Endothelial cell of umbilical vein (primary cell): ENCODE measurements at regions not wholly inside any gene's neighbourhood (a gene's known extent, or its start where the extent isn't known, plus 50 kb on each side); places are given as distances from the start of the nearest gene placed in this dataset.

ENCODE experiments used
- BruUV-seq: library from RNA; stranded (reverse); fragments of 400-500 nt; replicated peaks from 2 replicates; lab custom pipeline; 2021; lab: Mats Ljungman, UMichigan
- CTCF ChIA-PET: fragments of 300-600, 350-600 bp; sonication (Branson Sonifier 250); formaldehyde crosslinking; loops from one replicate; lab custom pipeline; 2021; ENCODE audit warnings: antibody characterized with exemption, inconsistent platforms; lab: Charles Lee
- POLR2A ChIA-PET: fragments of 300-600, 350-600 bp; sonication (Branson Sonifier 250); formaldehyde crosslinking; loops from one replicate; lab custom pipeline; 2021; ENCODE audit warnings: antibody characterized with exemption, inconsistent platforms; lab: Charles Lee
- DNase-seq: peaks from one replicate; pipeline ENCODE4 v3.0.0-alpha.2; 2011; ENCODE audit warnings: low read depth, low spot score
- FAIRE-seq: peaks from 2 replicates; lab custom pipeline; 2011; peaks lifted over from hg19 to GRCh38; lab: Jason Lieb, UNC
- H2AFZ ChIP-seq: 2 replicates; pipeline ENCODE4 v1.6.0; 2012; ENCODE audit warnings: low read depth, low read length, control low read depth, inconsistent platforms
- H3K27ac ChIP-seq: 2 replicates; pipeline ENCODE4 v1.5.1; 2011; ENCODE audit warnings: low read depth, mild to moderate bottlenecking, control low read depth, low read length, moderate library complexity; ENCODE audit not compliant: insufficient read depth
- H3K27me3 ChIP-seq, 2 experiments: 2 replicates each; pipeline versions ENCODE4 v1.6.0 to v1.6.1; 2011; ENCODE audit warnings: low read length in 2 of 2, mixed read lengths in 1 of 2; ENCODE audit not compliant: control insufficient read depth in 2 of 2, insufficient read depth in 2 of 2
- H3K36me3 ChIP-seq, 2 experiments: 2 replicates in 1 of 2; 3 replicates in 1 of 2; pipeline ENCODE4 v1.5.1; 2011; ENCODE audit warnings: low read length in 2 of 2, mild to moderate bottlenecking in 1 of 2, moderate library complexity in 1 of 2; ENCODE audit not compliant: control insufficient read depth in 2 of 2, insufficient read depth in 2 of 2; ENCODE audit errors: extremely low read depth in 1 of 2
- H3K4me1 ChIP-seq: 3 replicates; pipeline ENCODE4 v1.5.1; 2011; ENCODE audit warnings: mild to moderate bottlenecking, low read length; ENCODE audit not compliant: control insufficient read depth, insufficient read depth; ENCODE audit errors: extremely low read depth
- H3K4me2 ChIP-seq: 2 replicates; pipeline ENCODE4 v1.6.1; 2011; ENCODE audit warnings: low read length, control low read depth, mixed read lengths; ENCODE audit not compliant: insufficient read depth
- H3K4me3 ChIP-seq, 3 experiments: fragments of 200-600 bp in 1 of 3; sonication (generic), shearing (Covaris generic) in 1 of 3; replicated peaks in 1 of 3; 2 replicates each; pipeline ENCODE4 v1.5.1; 2011 to 2016; ENCODE audit warnings: control low read depth in 3 of 3, low read length in 3 of 3, mild to moderate bottlenecking in 2 of 3, inconsistent platforms in 1 of 3, low read depth in 1 of 3, moderate library complexity in 1 of 3; ENCODE audit not compliant: insufficient read depth in 1 of 3
- H3K79me2 ChIP-seq: 2 replicates; pipeline ENCODE4 v1.6.0; 2012; ENCODE audit warnings: low read length, inconsistent platforms; ENCODE audit not compliant: control insufficient read depth, insufficient read depth
- H3K9ac ChIP-seq: replicated peaks from 2 replicates; pipeline ENCODE3; 2011; ENCODE audit warnings: low read length, control low read depth; ENCODE audit not compliant: insufficient read depth; ENCODE audit errors: extremely low read depth
- H3K9me1 ChIP-seq: replicated peaks from 3 replicates; pipeline ENCODE4 v1.6.0; 2011; ENCODE audit warnings: mild to moderate bottlenecking, low read length; ENCODE audit not compliant: control insufficient read depth, insufficient read depth; ENCODE audit errors: extremely low read depth
- H3K9me3 ChIP-seq: replicated peaks from 2 replicates; pipeline ENCODE4 v1.5.1; 2012; ENCODE audit warnings: low read length, inconsistent platforms; ENCODE audit not compliant: control insufficient read depth, insufficient read depth
- H4K20me1 ChIP-seq: replicated peaks from 2 replicates; pipeline ENCODE3; 2011; ENCODE audit warnings: mild to moderate bottlenecking, low read length; ENCODE audit not compliant: control insufficient read depth, insufficient read depth; ENCODE audit errors: extremely low read depth
- CTCF ChIP-seq, 2 donors: IDR thresholded peaks; 1 replicate in 1 of 2; 2 replicates in 1 of 2; pipeline ENCODE4 v1.5.1; 2011; ENCODE audit warnings: low read length in 2 of 2, mild to moderate bottlenecking in 2 of 2, moderate library complexity in 2 of 2, control low read depth in 1 of 2, inconsistent platforms in 1 of 2, low read depth in 1 of 2; ENCODE audit not compliant: insufficient read depth in 1 of 2; ENCODE audit errors: extremely low read depth in 1 of 2
- EZH2 ChIP-seq: IDR thresholded peaks from 2 replicates; pipeline ENCODE4 v1.6.1; 2012; ENCODE audit warnings: borderline replicate concordance, low read depth, mild to moderate bottlenecking, moderate library complexity, low read length, inconsistent platforms; ENCODE audit not compliant: severe bottlenecking
- FOS ChIP-seq: IDR thresholded peaks from 2 replicates; pipeline ENCODE4 v1.6.1; 2011; ENCODE audit warnings: mild to moderate bottlenecking, low read length, moderate library complexity, borderline replicate concordance; ENCODE audit not compliant: insufficient read depth
- GATA2 ChIP-seq: IDR thresholded peaks from 2 replicates; pipeline ENCODE4 v1.7.0; 2011; ENCODE audit warnings: low read depth, mild to moderate bottlenecking, moderate library complexity, mixed read lengths, low read length; ENCODE audit not compliant: insufficient read length, insufficient read depth
- POLR2A ChIP-seq: IDR thresholded peaks from 2 replicates; pipeline ENCODE4 v1.6.1; 2012; ENCODE audit warnings: low read depth, mild to moderate bottlenecking, control low read depth, low read length
- POLR2AphosphoS5 ChIP-seq: IDR thresholded peaks from 2 replicates; pipeline ENCODE4 v1.6.1; 2012; ENCODE audit warnings: low read depth, mild to moderate bottlenecking, control low read depth, low read length, moderate library complexity; ENCODE audit not compliant: insufficient read depth
- dilution Hi-C: fragments of 300-500 bp; cut with MboI; formaldehyde crosslinking; loops from one replicate; pipeline ENCODE4 v1.15.0; 2019; ENCODE audit warnings: low sequenced_read_pairs; ENCODE audit not compliant: extremely low pct_ligation_motif_present
- intact Hi-C: fragments of 100-400 bp; cut with micrococcal nuclease; formaldehyde crosslinking; loops from one replicate; pipeline ENCODE4 v1.10.0; 2022
- TF ChIP-seq, protein P1 (sequence below): IDR thresholded peaks from 2 replicates; pipeline ENCODE4 v1.6.1; 2011; ENCODE audit not compliant: insufficient read depth, insufficient read length

DNA sequence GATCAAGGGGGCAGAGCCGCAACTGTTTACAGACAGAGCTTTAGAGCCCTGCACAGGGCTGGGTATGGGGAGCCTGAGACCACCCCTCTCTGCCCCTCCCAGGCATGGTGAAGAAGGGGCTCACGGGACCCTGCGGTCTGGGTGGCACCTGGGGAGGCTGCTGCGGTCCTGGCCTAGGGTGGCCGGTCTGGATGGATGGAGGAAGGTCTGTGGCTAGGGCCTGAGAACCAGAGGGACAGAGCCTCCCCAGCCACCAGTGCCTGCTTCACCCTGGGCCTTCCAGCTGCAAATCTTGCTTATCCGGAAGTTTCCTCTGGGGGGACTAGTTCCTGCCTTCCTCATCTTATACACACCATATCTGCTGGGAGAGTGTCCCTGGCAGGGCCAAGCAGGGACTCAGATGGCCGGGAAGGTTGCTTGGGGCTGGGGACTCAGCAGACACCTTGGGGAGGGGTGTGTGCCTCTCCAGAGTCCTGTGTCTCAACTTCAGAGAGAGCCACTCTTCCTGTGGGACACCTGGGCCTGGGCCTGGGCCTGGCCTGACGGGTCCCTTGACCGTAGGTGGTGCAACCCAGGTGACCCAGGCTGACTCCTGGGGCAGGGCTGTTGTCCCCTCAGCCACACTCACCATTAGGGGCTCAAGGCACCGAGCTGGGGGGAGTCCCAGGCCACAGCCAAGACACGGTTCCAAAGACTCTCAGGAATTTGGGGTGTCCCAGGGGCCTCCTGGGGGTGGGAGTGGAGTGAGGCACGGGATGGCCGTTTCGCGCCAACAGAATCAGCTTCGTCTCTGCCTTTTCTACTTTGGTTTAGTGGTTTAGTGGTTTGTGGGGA is 52.0 kb upstream of the ACTRT2 start:
- Histone ChIP-seq H4K20me1 (no peaks in the 10 kb centered on the region), H2AFZ (no peak overlapping the region), H3K9me3 (no peaks in the 10 kb centered on the region), H3K79me2 (no peaks in the 10 kb centered on the region), H3K36me3 (no peaks in the 10 kb centered on the region), H3K9me1 (no peaks in the 10 kb centered on the region), H3K27me3 (no peaks in the 10 kb centered on the region), H3K4me3 (no peak overlapping the region), H3K4me1 (no peaks in the 10 kb centered on the region), H3K9ac (no peak overlapping the region), H3K27ac (no peak overlapping the region), H3K4me2 (no peak overlapping the region)
- intact Hi-C loops = no loop called here
- ChIA-PET CTCF (no interaction called here), POLR2A (no interaction called here)
- TF ChIP-seq POLR2AphosphoS5 (no peak), EZH2 (no peak), FOS (no peak), GATA2 (no peak), POLR2A (no peak), CTCF (IDR thresholded peaks at IDR 0.05; ENCODE audit: extremely low read depth in 1 of 2, insufficient read depth in 1 of 2, low read depth in 1 of 2, low read length in 2 of 2) (no peak)
- TF ChIP-seq, protein P1, sequence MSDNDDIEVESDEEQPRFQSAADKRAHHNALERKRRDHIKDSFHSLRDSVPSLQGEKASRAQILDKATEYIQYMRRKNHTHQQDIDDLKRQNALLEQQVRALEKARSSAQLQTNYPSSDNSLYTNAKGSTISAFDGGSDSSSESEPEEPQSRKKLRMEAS = no peak
- dilution Hi-C loops = no loop called here
- DNase-seq = no peak
- FAIRE-seq = no peak
- BruUV-seq = no TSS peak
